Endodermal cell (in vitro differentiated cells): ENCODE measurements at regions not wholly inside any gene's neighbourhood (a gene's known extent, or its start where the extent isn't known, plus 50 kb on each side); places are given as distances from the start of the nearest gene placed in this dataset.

Experiments used
- DNase-seq: peaks from one replicate; pipeline ENCODE4 v3.0.0-alpha.2; 2017
- H3K27ac ChIP-seq: 2 replicates; pipeline ENCODE4 v1.5.1; 2013; ENCODE audit warnings: mild to moderate bottlenecking, low read depth, low read length, moderate library complexity
- H3K27me3 ChIP-seq: 2 replicates; pipeline ENCODE4 v1.6.1; 2013; ENCODE audit warnings: mild to moderate bottlenecking, low read length, moderate library complexity; ENCODE audit not compliant: insufficient read depth, control insufficient read depth, poor library complexity, severe bottlenecking
- H3K36me3 ChIP-seq: 2 replicates; pipeline ENCODE4 v1.7.0; 2013; ENCODE audit warnings: mild to moderate bottlenecking, low read length, moderate library complexity; ENCODE audit not compliant: control insufficient read depth, insufficient read depth
- H3K4me1 ChIP-seq: one replicate; pipeline ENCODE4 v1.7.0; 2013; ENCODE audit warnings: low read length; ENCODE audit not compliant: control insufficient read depth, insufficient read depth
- H3K4me3 ChIP-seq: 2 replicates; pipeline ENCODE4 v1.5.1; 2013; ENCODE audit warnings: mild to moderate bottlenecking, low read length, moderate library complexity
- H3K9ac ChIP-seq: 2 replicates; pipeline ENCODE4 v1.6.1; 2013; ENCODE audit warnings: mild to moderate bottlenecking, low read length, moderate library complexity; ENCODE audit not compliant: poor library complexity, severe bottlenecking; ENCODE audit errors: extremely low read depth
- H3K9me3 ChIP-seq: 2 replicates; pipeline ENCODE4 v1.6.1; 2013; ENCODE audit warnings: mild to moderate bottlenecking, low read length, moderate library complexity; ENCODE audit not compliant: control insufficient read depth
- H3K27ac Mint-ChIP-seq: 2 replicates; pipeline ENCODE4 v1.8.0; 2020; ENCODE audit warnings: mixed read lengths
- H3K27me3 Mint-ChIP-seq: 2 replicates; pipeline ENCODE4 v1.8.0; 2021; ENCODE audit warnings: mild to moderate bottlenecking, mixed read lengths; ENCODE audit not compliant: insufficient read depth
- H3K36me3 Mint-ChIP-seq: 2 replicates; pipeline ENCODE4 v1.8.0; 2020; ENCODE audit warnings: low read depth, mixed read lengths
- H3K4me1 Mint-ChIP-seq: 2 replicates; pipeline ENCODE4 v1.8.0; 2020; ENCODE audit warnings: mixed read lengths
- H3K4me3 Mint-ChIP-seq: 2 replicates; pipeline ENCODE4 v1.8.0; 2020; ENCODE audit warnings: mild to moderate bottlenecking, moderate library complexity, mixed read lengths
- H3K9me3 Mint-ChIP-seq: 2 replicates; pipeline ENCODE4 v1.8.0; 2020; ENCODE audit warnings: mild to moderate bottlenecking, mixed read lengths
- WGBS, 2 experiments: methylation state at CpG; one replicate each; pipeline versions ENCODE4 v1.1.5 to v1.1.7; 2013; ENCODE audit warnings: missing lambda C conversion rate in 2 of 2, mixed read lengths in 1 of 2; ENCODE audit not compliant: insufficient coverage in 1 of 2, insufficient read length in 1 of 2; 5-methylcytosine and 5-hydroxymethylcytosine counted together
- TF ChIP-seq, protein P1 (sequence below): fragments of 200-600 bp; sonication (generic); conservative IDR thresholded peaks from 2 replicates; pipeline ENCODE4 v1.5.0; 2021; ENCODE audit warnings: antibody characterized with exemption, mild to moderate bottlenecking

DNA sequence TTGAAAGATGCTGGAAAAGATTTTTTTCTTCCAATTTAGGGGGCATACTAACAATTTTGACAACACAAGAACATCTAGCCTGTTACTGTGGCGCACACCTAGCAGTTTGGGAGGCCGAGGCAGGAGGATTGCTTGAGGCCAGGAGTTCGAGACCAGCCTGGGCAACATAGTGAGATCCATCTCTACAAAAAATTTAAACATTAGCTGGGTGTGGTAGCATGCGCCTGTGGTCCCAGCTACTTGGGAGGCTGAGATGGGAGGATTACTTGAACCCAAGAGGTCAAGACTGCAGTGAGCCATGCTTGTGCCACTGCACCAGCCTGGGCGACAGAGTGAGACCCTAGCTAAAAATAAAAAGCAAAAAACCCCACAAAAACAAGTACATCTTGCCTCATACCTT is 168.8 kb downstream of the TANC2 start:
- H3K36me3 Mint-ChIP-seq = no peaks in the 10 kb centered on the region
- 80 to 96% methylated on average over 1 to 5 of the region's 5 CpGs for WGBS, 2 experiments
- no peak overlapping the region for H3K27ac Mint-ChIP-seq
- H3K4me3 Mint-ChIP-seq = no peak overlapping the region
- DNase-seq = no peak
- Histone ChIP-seq H3K9me3 (no peaks in the 10 kb centered on the region), H3K4me3 (no peak overlapping the region), H3K36me3 (no peaks in the 10 kb centered on the region), H3K4me1 (peaks cover 3% of the 10 kb centered on the region), H3K27me3 (no peaks in the 10 kb centered on the region), H3K9ac (no peak overlapping the region), H3K27ac (no peak overlapping the region)
- TF ChIP-seq, protein P1, sequence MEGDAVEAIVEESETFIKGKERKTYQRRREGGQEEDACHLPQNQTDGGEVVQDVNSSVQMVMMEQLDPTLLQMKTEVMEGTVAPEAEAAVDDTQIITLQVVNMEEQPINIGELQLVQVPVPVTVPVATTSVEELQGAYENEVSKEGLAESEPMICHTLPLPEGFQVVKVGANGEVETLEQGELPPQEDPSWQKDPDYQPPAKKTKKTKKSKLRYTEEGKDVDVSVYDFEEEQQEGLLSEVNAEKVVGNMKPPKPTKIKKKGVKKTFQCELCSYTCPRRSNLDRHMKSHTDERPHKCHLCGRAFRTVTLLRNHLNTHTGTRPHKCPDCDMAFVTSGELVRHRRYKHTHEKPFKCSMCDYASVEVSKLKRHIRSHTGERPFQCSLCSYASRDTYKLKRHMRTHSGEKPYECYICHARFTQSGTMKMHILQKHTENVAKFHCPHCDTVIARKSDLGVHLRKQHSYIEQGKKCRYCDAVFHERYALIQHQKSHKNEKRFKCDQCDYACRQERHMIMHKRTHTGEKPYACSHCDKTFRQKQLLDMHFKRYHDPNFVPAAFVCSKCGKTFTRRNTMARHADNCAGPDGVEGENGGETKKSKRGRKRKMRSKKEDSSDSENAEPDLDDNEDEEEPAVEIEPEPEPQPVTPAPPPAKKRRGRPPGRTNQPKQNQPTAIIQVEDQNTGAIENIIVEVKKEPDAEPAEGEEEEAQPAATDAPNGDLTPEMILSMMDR = no peak
- H3K9me3 Mint-ChIP-seq = peaks cover 2% of the 10 kb centered on the region
- peaks cover 30% of the 10 kb centered on the region for H3K4me1 Mint-ChIP-seq
- H3K27me3 Mint-ChIP-seq = no peaks in the 10 kb centered on the region

DNA sequence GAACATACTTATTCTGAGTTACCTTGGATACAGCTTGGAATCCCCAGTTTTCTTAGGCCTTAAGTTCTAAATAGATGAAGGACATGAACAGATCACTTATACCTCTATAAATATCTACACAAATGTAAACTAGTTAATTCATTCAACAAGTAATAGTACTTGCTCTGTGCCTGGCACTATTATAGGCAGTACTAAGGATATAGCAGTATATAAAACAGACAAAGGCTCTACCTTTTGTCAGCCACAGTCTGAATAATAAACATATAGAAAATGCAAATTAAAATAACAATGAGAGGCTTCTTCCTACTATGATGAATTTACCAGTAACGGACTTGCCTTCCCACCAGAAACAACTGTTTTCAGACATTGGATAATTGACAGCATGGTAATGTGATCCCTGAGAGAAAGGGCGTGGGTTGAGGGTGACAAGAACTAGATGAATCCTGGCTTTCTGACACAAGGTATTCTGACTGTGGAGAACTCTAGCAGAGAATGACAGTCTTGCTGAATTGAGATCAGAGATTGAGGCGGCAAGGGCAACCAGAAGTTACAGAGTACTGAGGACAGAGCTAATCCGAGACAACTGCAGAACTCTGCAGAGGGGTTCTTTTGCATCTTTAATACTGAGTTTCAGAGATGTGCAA is 170.5 kb downstream of the TANC2 start:
- no peak overlapping the region for H3K9ac ChIP-seq
- 53 to 75% methylated on average over 3 to 4 of the region's 4 CpGs for WGBS, 2 experiments
- no peak overlapping the region for H3K4me3 ChIP-seq
- no peaks in the 10 kb centered on the region for H3K36me3 ChIP-seq
- Mint-ChIP-seq H3K27ac (no peak overlapping the region), H3K27me3 (no peaks in the 10 kb centered on the region), H3K36me3 (no peaks in the 10 kb centered on the region), H3K4me3 (no peak overlapping the region), H3K4me1 (peaks cover 29% of the 10 kb centered on the region), H3K9me3 (no peaks in the 10 kb centered on the region)
- TF ChIP-seq, protein P1 = no peak
- peak overlapping the region; percentile 6 for H3K27ac ChIP-seq
- H3K27me3 ChIP-seq = no peaks in the 10 kb centered on the region
- peaks cover 3% of the 10 kb centered on the region for H3K4me1 ChIP-seq
- peak; percentile 47 for DNase-seq
- H3K9me3 ChIP-seq = no peaks in the 10 kb centered on the region

DNA sequence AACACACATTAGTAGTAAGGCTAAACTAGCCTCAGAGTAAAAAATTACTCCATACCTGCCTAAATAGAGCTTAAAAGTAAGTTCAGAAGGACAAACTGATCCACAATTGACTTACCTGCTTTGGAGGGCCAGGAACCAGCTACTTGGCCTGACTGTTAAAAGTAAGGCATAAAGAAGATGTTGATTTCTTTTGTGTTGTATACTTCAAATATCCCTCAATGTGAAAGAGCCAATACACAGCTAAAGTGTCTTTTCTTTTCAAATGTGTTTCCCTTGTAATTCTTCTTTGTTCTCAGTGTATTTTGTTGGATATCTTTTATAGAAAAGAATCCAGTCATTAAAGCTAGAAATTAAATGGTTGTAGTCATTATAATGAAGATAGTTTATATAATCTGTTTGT is 171.1 kb downstream of the TANC2 start:
- TF ChIP-seq, protein P1 = no peak
- no peaks in the 10 kb centered on the region for H3K9me3 Mint-ChIP-seq
- no peak overlapping the region for H3K4me3 Mint-ChIP-seq
- H3K27ac ChIP-seq = no peak overlapping the region
- no peaks in the 10 kb centered on the region for H3K36me3 Mint-ChIP-seq
- no peaks in the 10 kb centered on the region for H3K36me3 ChIP-seq
- H3K4me3 ChIP-seq = no peak overlapping the region
- DNase-seq = no peak
- no peak overlapping the region for H3K27ac Mint-ChIP-seq
- H3K27me3 ChIP-seq = no peaks in the 10 kb centered on the region
- peaks cover 22% of the 10 kb centered on the region for H3K4me1 Mint-ChIP-seq
- no peaks in the 10 kb centered on the region for H3K9me3 ChIP-seq
- H3K27me3 Mint-ChIP-seq = no peaks in the 10 kb centered on the region
- H3K9ac ChIP-seq = no peak overlapping the region
- H3K4me1 ChIP-seq = no peaks in the 10 kb centered on the region
